RKO (cell line): ENCODE measurements at regions not wholly inside any gene's neighbourhood (a gene's known extent, or its start where the extent isn't known, plus 50 kb on each side); places are given as distances from the start of the nearest gene placed in this dataset.

ENCODE experiments used
- DNase-seq: peaks from one replicate; pipeline ENCODE4 v3.0.0-alpha.2; 2016; ENCODE audit warnings: low spot score

GRCh38 chr1:10848109-10848684 is 51.8 kb upstream of the CASZ1 start:
- DNase-seq: no peak

DNA sequence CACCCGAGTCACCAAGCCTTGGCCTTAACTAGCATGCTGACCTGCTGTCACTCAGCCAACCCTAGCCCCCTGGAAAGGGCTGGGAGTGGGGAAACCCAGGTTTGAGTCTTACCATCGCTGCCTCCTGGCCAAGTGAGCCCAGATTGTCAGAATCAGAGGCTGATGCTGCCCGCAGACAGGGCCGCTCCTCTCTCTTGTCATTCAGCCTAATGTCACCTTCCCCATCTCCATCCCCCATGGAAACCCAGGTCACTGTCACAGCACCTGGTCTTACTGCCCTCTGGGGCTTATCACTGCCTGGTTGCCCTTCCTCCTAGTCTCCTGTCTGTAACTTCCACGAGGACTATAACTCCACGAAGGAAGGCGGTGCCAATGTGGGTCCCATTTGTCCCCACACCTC is 53.6 kb upstream of the CASZ1 start:
- DNase-seq: no peak

DNA sequence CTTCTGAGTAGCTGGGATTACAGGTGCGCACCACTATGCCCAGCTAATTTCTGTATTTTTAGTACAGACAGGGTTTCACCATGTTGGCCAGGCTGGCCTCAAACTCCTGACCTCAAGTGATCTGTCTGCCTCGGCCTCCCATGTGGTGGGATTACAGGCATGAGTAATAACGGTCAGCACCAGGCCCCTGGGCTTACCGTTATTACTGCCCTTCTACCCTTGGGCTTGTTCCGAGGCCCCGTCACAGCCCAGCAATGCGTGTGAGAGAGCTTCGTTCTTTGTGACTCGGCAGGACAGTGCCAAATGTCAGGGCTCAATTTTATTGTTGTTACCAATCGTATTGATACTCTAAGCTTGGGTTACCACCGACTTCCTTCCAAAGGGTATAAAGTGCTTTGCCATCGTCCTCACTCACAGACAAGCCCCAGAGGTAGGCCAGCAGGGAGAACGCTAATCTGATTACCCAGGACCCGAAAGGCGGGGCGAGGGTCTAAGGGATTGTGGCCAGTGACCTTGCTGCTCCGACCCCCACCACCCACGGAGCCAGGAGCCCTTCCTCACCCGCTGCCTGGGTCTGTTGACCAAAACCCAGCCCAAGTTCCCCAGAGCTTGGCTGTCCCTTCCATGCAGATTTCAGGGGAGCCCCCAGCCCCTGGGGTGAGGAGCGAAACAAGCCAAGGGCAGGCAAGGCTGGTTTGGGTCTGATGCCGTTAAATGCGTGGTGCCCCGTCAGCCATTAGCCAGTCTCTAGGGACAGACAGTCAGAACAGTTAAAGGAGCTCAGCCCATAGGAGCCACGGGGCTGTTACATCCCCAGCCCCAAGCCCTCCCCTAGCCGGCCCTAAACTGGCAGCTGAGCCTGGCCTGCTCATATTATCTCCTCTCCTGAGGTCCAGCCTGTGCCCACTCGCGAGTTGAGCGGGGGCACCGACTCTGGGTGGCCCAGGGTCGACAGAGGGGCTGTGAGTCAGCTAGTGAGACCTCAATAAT is 54.9 kb upstream of the CASZ1 start:
- DNase-seq: no peak

DNA sequence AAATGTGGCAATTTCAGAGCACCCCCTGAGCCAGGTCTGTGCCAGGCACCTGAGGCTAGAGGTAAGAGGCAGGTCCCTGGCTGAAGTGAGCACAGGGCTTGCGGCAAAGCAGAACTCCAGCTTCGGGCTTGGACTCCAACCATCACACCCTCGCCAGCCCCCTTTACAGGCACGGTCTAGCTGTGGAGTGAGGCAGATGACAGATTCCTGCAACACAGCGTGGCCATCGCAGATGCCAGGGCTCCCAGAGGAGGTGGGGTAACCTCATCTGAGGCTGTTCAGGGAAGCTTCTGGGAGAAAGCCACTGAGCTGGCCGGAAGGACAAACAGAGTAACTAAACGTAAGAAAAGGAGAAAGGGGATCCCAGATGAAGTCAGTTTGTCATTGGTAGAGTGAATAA is 55.6 kb upstream of the CASZ1 start:
- no peak for DNase-seq

DNA sequence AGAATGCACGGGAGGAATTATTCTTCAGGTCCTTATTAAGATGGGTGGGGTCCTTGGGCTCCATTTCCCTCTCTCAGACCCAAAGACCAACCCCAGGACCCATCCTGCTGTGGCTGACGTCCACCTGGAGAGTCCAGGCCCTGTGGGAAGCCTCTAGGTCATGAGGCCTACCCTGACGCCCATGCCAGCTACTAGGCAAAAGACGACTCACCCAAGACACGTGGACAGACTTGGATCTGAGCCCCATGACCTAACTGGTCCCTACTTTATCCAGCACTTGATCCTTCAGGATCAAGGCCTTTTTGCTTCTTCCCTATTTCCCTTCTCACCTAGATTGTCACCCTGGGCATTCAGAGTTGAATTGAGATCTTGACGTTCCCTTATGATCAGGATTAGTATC is 56.0 kb upstream of the CASZ1 start:
- DNase-seq: no peak

DNA sequence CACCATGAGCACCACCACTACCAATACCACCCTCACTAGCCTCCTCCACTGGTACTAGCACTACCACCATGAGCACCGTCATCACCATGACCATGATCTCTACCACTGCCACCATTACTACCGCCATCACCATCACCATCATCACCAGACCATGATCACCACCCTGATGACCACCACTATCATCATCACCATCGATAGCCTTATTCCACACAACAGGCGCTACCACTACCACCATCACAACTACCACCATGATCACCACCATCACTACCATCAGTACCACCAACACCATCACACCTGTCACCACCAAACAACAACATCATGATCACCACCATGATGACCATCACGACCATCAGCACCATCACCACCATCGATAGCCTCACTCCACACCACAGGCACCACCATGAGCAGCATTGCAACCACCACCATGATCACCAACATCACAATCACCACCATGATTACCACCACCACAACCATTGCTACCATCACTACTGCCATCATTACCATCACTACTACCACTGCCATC is 56.6 kb upstream of the CASZ1 start:
- DNase-seq: no peak

DNA sequence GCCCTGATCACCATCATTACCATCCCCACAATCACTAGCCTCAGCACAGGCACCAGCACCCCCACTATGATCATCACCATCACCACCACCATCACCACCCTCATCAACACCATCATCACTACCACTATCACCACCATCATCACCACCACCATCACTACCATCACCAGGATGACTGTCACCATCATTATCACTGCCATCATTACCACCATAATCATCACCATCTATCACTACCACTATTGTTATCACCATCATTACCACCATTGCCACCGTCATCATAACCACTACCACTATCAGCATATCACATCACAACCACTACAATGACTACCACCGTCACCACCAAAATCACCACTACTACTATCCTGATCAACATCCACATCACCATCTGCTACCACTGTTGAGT is 57.3 kb upstream of the CASZ1 start:
- no peak for DNase-seq

DNA sequence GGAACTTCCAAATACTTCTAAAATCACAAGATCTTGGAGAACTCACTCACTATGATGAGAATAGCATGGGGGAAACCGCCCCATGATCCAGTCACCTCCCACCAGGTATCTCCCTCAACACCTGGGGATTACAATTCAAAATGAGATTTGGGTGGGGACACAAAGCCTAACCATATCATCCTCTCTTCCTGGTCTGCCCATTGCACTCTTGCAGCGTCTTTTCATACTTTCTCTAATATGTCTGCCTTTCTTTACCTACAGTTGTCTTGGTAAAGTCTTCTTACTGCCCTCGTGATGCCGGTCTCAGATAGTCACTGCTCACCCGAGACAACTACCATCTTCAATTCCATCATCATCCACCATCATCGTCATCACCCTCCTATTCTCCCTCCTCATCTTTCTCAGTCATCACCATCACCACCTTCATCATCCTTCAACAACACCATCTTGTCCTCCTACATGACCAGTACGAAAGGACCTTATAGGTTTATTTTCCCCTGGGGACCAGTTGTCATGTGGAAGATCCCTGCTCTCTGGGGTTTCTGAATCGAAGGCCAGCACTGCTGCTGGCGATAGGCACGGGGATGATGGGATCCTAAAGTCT is 58.5 kb upstream of the CASZ1 start:
- DNase-seq: no peak

DNA sequence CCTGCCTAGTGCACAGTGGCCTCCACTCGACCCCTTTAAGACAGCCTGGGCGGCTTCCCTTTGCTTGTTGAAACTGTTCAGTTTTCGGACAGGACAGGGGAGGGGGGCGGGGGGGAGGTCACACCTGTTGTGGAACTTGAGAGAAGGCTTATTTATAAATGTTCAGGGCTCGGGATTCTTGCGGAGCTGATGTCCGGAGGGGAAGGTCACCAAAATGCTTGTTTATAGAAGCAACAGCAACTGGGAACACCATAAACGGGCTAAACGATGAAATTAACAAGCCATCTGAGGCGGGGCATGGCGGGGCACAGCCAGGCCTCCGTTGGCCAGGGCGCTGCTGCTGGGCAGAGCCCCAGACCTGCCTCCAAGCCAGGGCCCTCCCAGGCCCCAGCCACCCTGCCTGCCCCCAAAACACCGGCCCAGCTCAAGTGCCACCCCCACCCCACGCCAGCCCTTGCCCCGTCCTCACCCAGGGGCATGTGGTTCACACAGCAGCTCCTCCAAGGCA is 59.8 kb upstream of the CASZ1 start:
- DNase-seq: no peak

- DNase-seq: no peak
Observed at GRCh38 chr1:10856863-10857598, 60.6 kb upstream of the CASZ1 start.

DNA sequence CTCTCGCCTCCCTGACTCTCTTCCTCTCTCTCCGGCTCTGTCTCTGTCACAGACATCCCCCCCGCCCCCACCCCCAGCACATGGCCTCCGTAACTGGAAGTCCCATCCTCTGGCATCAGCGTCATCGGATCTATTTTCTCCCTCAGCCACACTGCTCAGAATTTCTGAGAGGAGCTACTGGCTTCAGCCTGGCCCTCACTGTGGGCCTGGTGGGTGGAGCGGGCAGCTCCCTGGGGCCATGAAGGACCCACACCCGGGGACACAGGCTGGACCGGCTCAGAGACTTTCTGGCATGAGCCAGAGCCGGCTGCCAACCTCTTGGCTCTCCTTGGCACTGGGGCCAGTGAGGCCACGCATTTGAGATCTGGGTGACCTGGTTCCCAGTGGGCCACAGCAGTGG is 61.2 kb upstream of the CASZ1 start:
- no peak for DNase-seq

DNA sequence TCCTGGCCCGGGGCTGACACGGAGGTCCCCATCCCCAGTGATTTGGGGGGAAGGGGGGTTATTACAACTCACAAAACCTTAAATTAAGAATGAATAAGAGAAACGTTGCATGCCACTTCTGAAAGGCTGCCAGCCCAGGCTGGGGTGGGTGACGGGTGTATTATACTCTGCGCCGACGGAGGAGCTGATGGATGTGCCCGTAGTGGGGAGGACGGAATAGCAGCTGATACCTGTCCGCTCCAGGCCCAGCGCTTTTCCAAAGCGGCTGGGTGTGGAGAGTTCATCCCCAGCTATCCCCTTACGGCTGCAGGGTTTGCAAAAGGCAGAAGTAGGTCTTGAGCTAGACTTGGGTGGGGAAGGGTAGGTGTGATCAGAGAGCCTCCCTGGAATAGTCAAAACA is 63.8 kb upstream of the CASZ1 start:
- DNase-seq: no peak

DNA sequence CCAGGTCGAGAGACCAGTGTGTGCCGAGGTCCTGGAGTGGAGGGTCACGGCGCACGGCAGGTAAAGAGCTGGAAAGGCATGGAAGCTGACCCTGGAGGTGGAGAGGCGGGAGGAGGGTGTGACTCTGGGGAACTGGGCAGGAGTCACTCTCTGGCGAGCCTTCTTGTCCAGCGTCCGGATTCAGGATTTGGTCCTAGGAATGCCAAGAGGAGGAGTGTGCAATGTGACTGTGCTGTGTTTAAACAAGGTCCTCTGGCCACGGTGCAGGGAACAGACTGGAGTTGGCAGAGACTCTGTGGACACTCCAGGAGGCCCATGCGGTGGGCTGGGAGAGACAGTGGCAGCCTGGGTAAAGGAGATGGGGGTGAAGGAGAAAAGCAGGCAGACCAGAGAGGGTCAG is 64.2 kb upstream of the CASZ1 start:
- no peak for DNase-seq

GRCh38 chr1:10861822-10862221 is 65.4 kb upstream of the CASZ1 start:
- DNase-seq: no peak

GRCh38 chr1:10862743-10863335 is 66.4 kb upstream of the CASZ1 start:
- DNase-seq: no peak

- DNase-seq: no peak
Observed at GRCh38 chr1:10863886-10864285, 67.4 kb upstream of the CASZ1 start.

DNA sequence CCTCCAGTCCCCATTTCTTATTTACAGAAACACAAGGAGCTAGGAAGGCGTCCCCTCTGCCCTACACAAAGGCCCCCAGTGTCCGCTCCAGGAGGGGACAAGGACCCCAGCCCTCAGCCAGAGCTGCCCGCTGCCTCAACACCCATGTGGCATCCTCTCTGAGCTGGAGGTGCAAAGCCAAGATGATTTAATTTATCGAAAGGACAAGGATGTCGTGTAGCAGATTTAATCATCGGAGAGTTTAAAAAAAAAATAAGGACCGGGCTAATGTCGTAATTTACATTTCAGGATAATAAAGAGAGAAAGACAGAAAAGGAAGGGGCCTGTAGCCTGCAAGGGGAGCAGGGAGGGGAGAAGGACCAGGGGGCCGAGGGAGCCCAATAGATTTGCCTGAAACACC is 68.3 kb upstream of the CASZ1 start:
- DNase-seq: no peak

GRCh38 chr1:10865518-10866320 is 69.3 kb upstream of the CASZ1 start:
- no peak for DNase-seq

DNA sequence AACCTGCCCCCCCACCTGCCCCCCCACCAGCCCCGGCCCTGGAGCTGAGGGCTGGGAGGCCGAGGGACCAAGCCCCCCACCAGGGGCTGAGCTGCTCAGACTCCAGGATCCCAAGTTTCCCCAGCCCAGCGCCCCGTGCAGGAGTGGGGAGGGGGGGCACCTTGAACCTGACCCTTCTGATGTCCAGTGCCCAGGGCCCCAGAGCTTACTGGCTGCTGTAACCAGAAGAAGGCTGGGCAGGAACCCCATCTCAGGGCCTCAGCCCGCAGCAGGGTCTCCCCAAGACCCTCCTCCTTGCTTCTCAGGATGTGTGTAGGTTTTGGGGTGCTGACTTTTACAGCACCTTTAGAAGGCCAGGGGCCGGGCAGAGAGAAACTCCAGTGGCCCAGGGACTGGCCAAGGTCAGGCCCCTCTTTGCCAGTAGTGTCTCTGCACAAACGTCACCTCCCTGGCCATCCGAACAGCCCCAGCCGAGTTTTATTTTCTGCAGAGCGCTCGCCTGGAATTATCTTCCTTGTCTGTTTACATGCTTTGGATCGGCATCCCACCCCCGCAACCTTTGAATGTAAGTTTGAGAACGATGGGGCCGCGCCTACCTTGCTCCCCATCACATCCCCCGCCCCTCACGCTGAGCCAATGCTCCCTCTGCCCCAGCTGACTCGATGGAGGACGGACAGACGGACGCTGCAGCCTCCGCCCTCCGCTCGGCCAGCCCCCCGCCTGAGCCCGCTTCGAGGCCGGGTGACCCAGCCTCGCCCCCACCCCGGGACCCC is 70.1 kb upstream of the CASZ1 start:
- DNase-seq: no peak

DNA sequence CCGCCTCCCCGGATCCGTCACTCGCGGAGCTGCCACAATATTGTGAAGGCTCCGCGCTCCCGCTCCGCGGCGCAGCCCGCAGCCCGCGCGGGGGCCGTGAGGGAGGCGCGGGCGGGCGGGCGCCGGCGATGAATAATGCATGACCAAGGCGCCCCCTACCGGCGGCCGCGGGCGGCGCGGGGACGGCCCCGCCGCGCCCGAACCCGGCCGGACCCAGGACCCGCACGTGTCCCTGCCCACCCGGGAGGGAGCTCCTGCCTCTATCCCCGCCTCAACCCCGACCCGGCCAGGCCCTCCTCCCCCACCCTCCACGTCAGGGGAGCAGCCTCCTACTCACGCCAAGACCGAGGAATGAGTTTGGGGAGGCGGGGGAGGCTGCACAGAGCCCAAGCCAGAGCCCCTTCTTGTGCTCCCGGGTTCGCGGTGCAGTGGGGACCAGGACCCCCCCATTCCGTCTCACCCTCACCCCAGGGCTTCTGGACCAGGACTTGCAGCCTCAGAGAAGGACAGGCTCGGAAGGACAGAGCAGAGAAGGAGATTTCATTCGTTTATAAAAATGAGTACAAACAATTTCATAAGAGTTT is 70.8 kb upstream of the CASZ1 start:
- DNase-seq: peak; percentile 37
